Upper lobe of left lung (tissue), 4 donors: ENCODE measurements at regions not wholly inside any gene's neighbourhood (a gene's known extent, or its start where the extent isn't known, plus 50 kb on each side); places are given as distances from the start of the nearest gene placed in this dataset.
"Not testable (repeated sequence)": the region's sequence is repeated elsewhere in the genome, so short reads cannot be mapped to it uniquely, and the experiment has no call there.

Experiments
- CTCF ChIP-seq, 6 experiments: fragments of 450-650 bp in 4 of 6; fragments of 200-600 bp in 2 of 6; sonication (generic) in 2 of 6; IDR thresholded peaks; one replicate each; pipeline ENCODE4 v1.5.1; 2016 to 2019; ENCODE audit warnings: antibody characterized with exemption in 6 of 6
- EP300 ChIP-seq, 4 donors: sonication (generic); formaldehyde crosslinking; IDR thresholded peaks; one replicate each; pipeline ENCODE4 v1.5.1; 2017; ENCODE audit warnings: antibody characterized with exemption in 4 of 4, control low read depth in 2 of 4

- TF ChIP-seq CTCF, EP300 (IDR thresholded peaks at IDR 0.05): not testable (repeated sequence)
Measured at GRCh38 chr14:105768039-105768438, 241.7 kb downstream of the TMEM121 start.
